Esophagus squamous epithelium (tissue), 5 donors: ENCODE measurements at regions not wholly inside any gene's neighbourhood (a gene's known extent, or its start where the extent isn't known, plus 50 kb on each side); places are given as distances from the start of the nearest gene placed in this dataset.

Experiments used
- DNase-seq: peaks from one replicate; lab custom pipeline; 2025; lab: John Stamatoyannopoulos, UW
- H3K27ac ChIP-seq, 4 donors: fragments of 200-600 bp; sonication (generic); one replicate each; pipeline ENCODE4 v1.5.1; 2016 to 2019; ENCODE audit warnings: mild to moderate bottlenecking in 1 of 4
- H3K27me3 ChIP-seq, 4 donors: fragments of 200-600 bp; sonication (generic); 1 replicate in 3 of 4; 2 replicates in 1 of 4; pipeline versions ENCODE4 v1.5.1 to v1.6.0; 2017 to 2021; ENCODE audit warnings: antibody characterized with exemption in 1 of 4
- H3K36me3 ChIP-seq, 3 donors: fragments of 200-600 bp; sonication (generic); one replicate each; pipeline ENCODE4 v1.5.1; 2016 to 2019
- H3K4me1 ChIP-seq, 3 donors: fragments of 200-600 bp; sonication (generic); one replicate each; pipeline ENCODE4 v1.5.1; 2017 to 2019
- H3K4me3 ChIP-seq, 4 donors: fragments of 200-600 bp; sonication (generic); 1 replicate in 3 of 4; 2 replicates in 1 of 4; pipeline ENCODE4 v1.5.1; 2016 to 2019; ENCODE audit warnings: mild to moderate bottlenecking in 2 of 4, moderate library complexity in 1 of 4
- H3K9me3 ChIP-seq, 3 donors: fragments of 200-600 bp; sonication (generic); one replicate each; pipeline ENCODE4 v1.5.1; 2016 to 2019
- CTCF ChIP-seq, 6 experiments: fragments of 450-650 bp in 4 of 6; fragments of 200-600 bp in 2 of 6; sonication (generic) in 2 of 6; IDR thresholded peaks; one replicate each; pipeline ENCODE4 v1.5.1; 2016 to 2019; ENCODE audit warnings: antibody characterized with exemption in 6 of 6, mild to moderate bottlenecking in 4 of 6, moderate library complexity in 4 of 6
- POLR2A ChIP-seq, 4 donors: fragments of 450-650 bp; IDR thresholded peaks; one replicate each; pipeline ENCODE4 v1.6.1; 2017; ENCODE audit warnings: antibody characterized with exemption in 4 of 4, mild to moderate bottlenecking in 4 of 4, moderate library complexity in 3 of 4
- WGBS, 2 donors: methylation state at CpG; one replicate each; pipeline ENCODE4 v1.1.5; 2018; 5-methylcytosine and 5-hydroxymethylcytosine counted together
- intact Hi-C: fragments of 100-400 bp; cut with DNase I; formaldehyde crosslinking; loops from one replicate; pipeline ENCODE4 v1.15.0; 2022
- donor health status: DM: yes; HTN: yes; CAD: no.

- H3K36me3 ChIP-seq, result no peaks in the 10 kb centered on the region
- no peak overlapping the region for H3K27ac ChIP-seq
- no peaks in the 10 kb centered on the region for H3K9me3 ChIP-seq
- no peak for DNase-seq
- no peaks in the 10 kb centered on the region for H3K27me3 ChIP-seq
- H3K4me1 ChIP-seq, result peaks cover 0 to 21% (median 0%) of the 10 kb centered on the region in 3 donors
- TF ChIP-seq POLR2A (IDR thresholded peaks at IDR 0.05) (no peak), CTCF (IDR thresholded peaks at IDR 0.05) (no peak)
- intact Hi-C loops, result no loop called here
- no peak overlapping the region for H3K4me3 ChIP-seq
Observed at GRCh38 chr5:143929486-143929885, 117.5 kb downstream of the HMHB1 start.

- Histone ChIP-seq H3K4me3 (no peak overlapping the region), H3K27me3 (no peaks in the 10 kb centered on the region), H3K4me1 (peaks cover 0 to 18% (median 0%) of the 10 kb centered on the region in 3 donors), H3K9me3 (peaks cover 0 to 10% (median 0%) of the 10 kb centered on the region in 3 donors), H3K27ac (no peak overlapping the region), H3K36me3 (no peaks in the 10 kb centered on the region)
- TF ChIP-seq POLR2A (IDR thresholded peaks at IDR 0.05), result no peak
- no peak for TF ChIP-seq CTCF (IDR thresholded peaks at IDR 0.05)
- no peak for DNase-seq
- intact Hi-C loops, result no loop called here
Observed at GRCh38 chr5:143930561-143930960, 118.6 kb downstream of the HMHB1 start.

GRCh38 chr5:143931476-143931875 is 119.5 kb downstream of the HMHB1 start:
- DNase-seq, result no peak
- peaks cover 0 to 10% (median 0%) of the 10 kb centered on the region in 3 donors for H3K9me3 ChIP-seq
- TF ChIP-seq CTCF (IDR thresholded peaks at IDR 0.05) (no peak), POLR2A (IDR thresholded peaks at IDR 0.05) (no peak)
- H3K4me3 ChIP-seq, result no peak overlapping the region
- peaks cover 0 to 18% (median 0%) of the 10 kb centered on the region in 3 donors for H3K4me1 ChIP-seq
- intact Hi-C loops, result no loop called here
- no peaks in the 10 kb centered on the region for H3K36me3 ChIP-seq
- WGBS, 2 donors, result 60 to 76% methylated on average over 2 to 4 of the region's 4 CpGs
- no peaks in the 10 kb centered on the region for H3K27me3 ChIP-seq
- no peak overlapping the region for H3K27ac ChIP-seq

GRCh38 chr5:143931986-143932385 is 120.0 kb downstream of the HMHB1 start:
- WGBS, 2 donors, result 89 to 100% methylated on average over 1 of the region's 1 CpG
- Histone ChIP-seq H3K4me3 (no peak overlapping the region), H3K4me1 (peaks cover 0 to 18% (median 0%) of the 10 kb centered on the region in 3 donors), H3K9me3 (peaks cover 0 to 10% (median 0%) of the 10 kb centered on the region in 3 donors), H3K36me3 (no peaks in the 10 kb centered on the region), H3K27me3 (no peaks in the 10 kb centered on the region), H3K27ac (no peak overlapping the region)
- no peak for DNase-seq
- intact Hi-C loops, result no loop called here
- TF ChIP-seq CTCF (IDR thresholded peaks at IDR 0.05) (no peak), POLR2A (IDR thresholded peaks at IDR 0.05) (no peak)

GRCh38 chr5:143932584-143932983 is 120.6 kb downstream of the HMHB1 start:
- 100% methylated on average over 1 of the region's 1 CpG for WGBS, 2 donors
- Histone ChIP-seq H3K9me3 (peaks cover 0 to 10% (median 0%) of the 10 kb centered on the region in 3 donors), H3K27ac (no peak overlapping the region), H3K4me3 (no peak overlapping the region), H3K27me3 (no peaks in the 10 kb centered on the region), H3K36me3 (no peaks in the 10 kb centered on the region), H3K4me1 (peaks cover 0 to 18% (median 0%) of the 10 kb centered on the region in 3 donors)
- intact Hi-C loops, result no loop called here
- no peak for TF ChIP-seq CTCF (IDR thresholded peaks at IDR 0.05)
- TF ChIP-seq POLR2A (IDR thresholded peaks at IDR 0.05), result no peak
- no peak for DNase-seq
